ENCODE measurements at regions not wholly inside any gene's neighbourhood (a gene's known extent, or its start where the extent isn't known, plus 50 kb on each side); places are given as distances from the start of the nearest gene placed in this dataset.

GRCh38 chr7:119684763-119685162 is 588.2 kb upstream of the KCND2 start:
- TF ChIP-seq, protein P1, sequence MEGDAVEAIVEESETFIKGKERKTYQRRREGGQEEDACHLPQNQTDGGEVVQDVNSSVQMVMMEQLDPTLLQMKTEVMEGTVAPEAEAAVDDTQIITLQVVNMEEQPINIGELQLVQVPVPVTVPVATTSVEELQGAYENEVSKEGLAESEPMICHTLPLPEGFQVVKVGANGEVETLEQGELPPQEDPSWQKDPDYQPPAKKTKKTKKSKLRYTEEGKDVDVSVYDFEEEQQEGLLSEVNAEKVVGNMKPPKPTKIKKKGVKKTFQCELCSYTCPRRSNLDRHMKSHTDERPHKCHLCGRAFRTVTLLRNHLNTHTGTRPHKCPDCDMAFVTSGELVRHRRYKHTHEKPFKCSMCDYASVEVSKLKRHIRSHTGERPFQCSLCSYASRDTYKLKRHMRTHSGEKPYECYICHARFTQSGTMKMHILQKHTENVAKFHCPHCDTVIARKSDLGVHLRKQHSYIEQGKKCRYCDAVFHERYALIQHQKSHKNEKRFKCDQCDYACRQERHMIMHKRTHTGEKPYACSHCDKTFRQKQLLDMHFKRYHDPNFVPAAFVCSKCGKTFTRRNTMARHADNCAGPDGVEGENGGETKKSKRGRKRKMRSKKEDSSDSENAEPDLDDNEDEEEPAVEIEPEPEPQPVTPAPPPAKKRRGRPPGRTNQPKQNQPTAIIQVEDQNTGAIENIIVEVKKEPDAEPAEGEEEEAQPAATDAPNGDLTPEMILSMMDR (IDR thresholded peaks at IDR 0.05 in 4 of 5, conservative IDR thresholded peaks at IDR 0.05 in 1 of 5), result no peak
- TF ChIP-seq POLR2A (IDR thresholded peaks at IDR 0.05), result no peak

Data from gastrocnemius medialis (tissue), 4 donors.